GM13976 (cell line): ENCODE measurements at regions not wholly inside any gene's neighbourhood (a gene's known extent, or its start where the extent isn't known, plus 50 kb on each side); places are given as distances from the start of the nearest gene placed in this dataset.

Experiments used
- DNase-seq: peaks from one replicate; pipeline ENCODE4 v3.0.0; 2012; ENCODE audit warnings: low spot score
- CTCF ChIP-seq: IDR thresholded peaks from 2 replicates; pipeline ENCODE4 v1.5.1; 2012; ENCODE audit warnings: borderline replicate concordance, mild to moderate bottlenecking; ENCODE audit not compliant: insufficient read depth; ENCODE audit errors: extremely low read depth, missing control alignments, control extremely low read depth
- in situ Hi-C: fragments of 300-500 bp; cut with MboI; formaldehyde crosslinking; loops from one replicate; pipeline ENCODE4 v1.12.0; 2022; ENCODE audit warnings: low sequenced_read_pairs, mixed read lengths, inconsistent platforms; ENCODE audit not compliant: unreplicated experiment

- in situ Hi-C loops, result loop anchor here (25.0 kb wide), 2 partner anchors 520 to 795 kb away; no protein-coding TSS in a partner anchor
- no peak for DNase-seq
- TF ChIP-seq CTCF, result no peak
Observed at GRCh38 chr1:227432181-227432535, 113.9 kb upstream of the CDC42BPA start.

GRCh38 chr1:227429447-227430359 is 111.4 kb upstream of the CDC42BPA start:
- in situ Hi-C loops, result loop anchor here (25.0 kb wide), 2 partner anchors 517 to 792 kb away; no protein-coding TSS in a partner anchor
- no peak for TF ChIP-seq CTCF
- no peak for DNase-seq

GRCh38 chr1:227428803-227429202 is 110.5 kb upstream of the CDC42BPA start:
- TF ChIP-seq CTCF, result no peak
- DNase-seq, result no peak
- in situ Hi-C loops, result loop anchor here (25.0 kb wide), 2 partner anchors 517 to 792 kb away; no protein-coding TSS in a partner anchor

GRCh38 chr1:227427411-227427810 is 109.1 kb upstream of the CDC42BPA start:
- in situ Hi-C loops, result loop anchor here (25.0 kb wide), 2 partner anchors 515 to 790 kb away; no protein-coding TSS in a partner anchor
- no peak for DNase-seq
- TF ChIP-seq CTCF, result no peak

GRCh38 chr1:227424953-227425352 is 106.7 kb upstream of the CDC42BPA start:
- DNase-seq, result no peak
- no peak for TF ChIP-seq CTCF
- in situ Hi-C loops, result loop anchor here (25.0 kb wide), 2 partner anchors 513 to 788 kb away; no protein-coding TSS in a partner anchor

GRCh38 chr1:227424159-227424680 is 105.9 kb upstream of the CDC42BPA start:
- in situ Hi-C loops, result no loop called here
- no peak for TF ChIP-seq CTCF
- no peak for DNase-seq
